ENCODE measurements at regions not wholly inside any gene's neighbourhood (a gene's known extent, or its start where the extent isn't known, plus 50 kb on each side); places are given as distances from the start of the nearest gene placed in this dataset.

DNA sequence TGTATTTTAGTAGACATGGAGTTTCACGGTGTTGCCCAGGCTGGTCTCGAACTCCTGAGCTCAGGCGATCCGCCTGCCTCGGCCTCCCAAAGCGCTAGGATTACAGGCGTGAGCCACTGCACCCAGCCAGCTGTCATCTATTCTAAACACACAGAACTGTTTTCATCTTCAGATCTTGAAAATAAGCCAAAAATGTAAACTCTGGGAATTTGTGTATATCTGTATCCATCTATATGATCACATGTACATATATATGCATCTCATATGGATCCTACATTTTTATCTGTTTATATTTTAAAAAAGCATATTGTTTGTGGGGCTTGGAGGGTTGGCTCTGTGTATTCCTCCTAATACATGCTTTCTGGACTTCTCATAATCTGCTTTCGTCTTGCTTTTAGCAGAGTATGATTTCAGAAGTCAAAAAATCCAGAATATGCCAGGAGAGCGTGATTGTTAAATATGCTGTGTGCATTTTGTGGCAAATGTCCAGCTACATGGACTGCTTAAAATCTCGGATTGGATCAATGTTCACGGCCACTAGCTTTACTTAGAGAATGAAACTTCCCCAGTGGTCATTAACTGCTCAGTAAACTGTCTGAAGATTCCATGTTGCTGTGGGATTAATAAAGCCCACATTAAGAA lies 274.4 kb upstream of the IRX1 start:
- DNase-seq (ENCODE audit: low spot score), result no peak

- DNase-seq (ENCODE audit: low spot score), result no peak
Observed at GRCh38 chr5:3320317-3320875, 275.2 kb upstream of the IRX1 start.

DNA sequence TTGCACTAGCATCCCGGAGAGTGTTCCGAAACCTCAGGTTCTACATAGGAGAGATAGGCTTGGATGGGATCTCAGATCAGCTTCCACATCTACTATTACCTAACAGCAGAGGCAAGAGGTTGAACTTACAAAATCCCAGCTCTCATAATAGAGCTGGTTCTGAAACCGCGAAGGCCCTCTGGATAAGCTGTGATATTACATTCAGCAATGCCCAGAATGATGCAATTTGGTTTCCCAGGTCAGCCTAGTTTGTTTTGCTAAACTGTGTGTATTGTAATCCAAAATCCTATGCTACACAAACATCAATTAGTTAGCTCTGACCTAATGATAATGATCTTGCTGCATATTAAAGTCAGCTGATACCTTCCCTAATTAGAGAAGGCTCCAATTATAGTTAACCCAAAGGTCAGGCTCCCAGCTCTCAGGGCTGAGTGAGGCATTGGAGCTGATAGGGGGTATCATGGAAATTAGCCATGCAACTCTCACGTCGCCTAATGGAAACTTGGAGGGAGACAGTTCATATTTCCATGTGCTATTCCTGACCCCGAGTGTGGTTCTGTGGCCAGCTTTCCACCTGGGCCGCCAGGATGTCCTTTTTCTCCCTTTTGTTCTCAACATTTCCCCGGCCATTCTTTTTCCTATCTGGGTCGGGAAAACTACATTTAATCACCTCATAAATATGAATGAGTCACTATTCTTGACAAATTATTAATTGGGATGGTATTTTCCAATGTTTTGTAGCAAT lies 278.4 kb upstream of the IRX1 start:
- DNase-seq (ENCODE audit: low spot score), result no peak

GRCh38 chr5:3313569-3313968 lies 282.1 kb upstream of the IRX1 start:
- no peak for DNase-seq (ENCODE audit: low spot score)

GRCh38 chr5:3312299-3312698 lies 283.3 kb upstream of the IRX1 start:
- no peak for DNase-seq (ENCODE audit: low spot score)

DNA sequence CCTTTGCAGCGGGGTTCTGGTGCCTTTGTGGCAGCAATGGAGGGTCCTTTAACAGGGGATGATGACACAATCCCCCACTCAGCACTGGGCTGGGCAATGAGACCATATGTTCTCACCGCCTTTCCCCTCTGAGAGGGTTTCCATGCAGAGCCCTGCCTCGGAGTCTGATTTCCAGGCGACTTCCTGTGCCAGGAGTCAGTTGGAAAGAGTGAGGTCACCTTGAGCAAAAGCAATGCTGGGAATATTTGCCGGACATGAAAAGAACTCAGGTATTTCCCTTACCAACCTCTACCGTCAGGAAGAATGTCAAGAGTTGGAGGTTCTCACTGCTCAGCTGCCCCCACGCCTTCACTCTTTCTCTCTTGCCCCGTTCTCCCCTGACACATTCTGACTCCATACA lies 284.2 kb upstream of the IRX1 start:
- DNase-seq (ENCODE audit: low spot score), result no peak

GRCh38 chr5:3310541-3311261 lies 284.9 kb upstream of the IRX1 start:
- DNase-seq (ENCODE audit: low spot score), result peak; percentile 80

GRCh38 chr5:3309538-3309937 lies 286.1 kb upstream of the IRX1 start:
- no peak for DNase-seq (ENCODE audit: low spot score)

GRCh38 chr5:3307982-3308621 lies 287.5 kb upstream of the IRX1 start:
- no peak for DNase-seq (ENCODE audit: low spot score)

DNA sequence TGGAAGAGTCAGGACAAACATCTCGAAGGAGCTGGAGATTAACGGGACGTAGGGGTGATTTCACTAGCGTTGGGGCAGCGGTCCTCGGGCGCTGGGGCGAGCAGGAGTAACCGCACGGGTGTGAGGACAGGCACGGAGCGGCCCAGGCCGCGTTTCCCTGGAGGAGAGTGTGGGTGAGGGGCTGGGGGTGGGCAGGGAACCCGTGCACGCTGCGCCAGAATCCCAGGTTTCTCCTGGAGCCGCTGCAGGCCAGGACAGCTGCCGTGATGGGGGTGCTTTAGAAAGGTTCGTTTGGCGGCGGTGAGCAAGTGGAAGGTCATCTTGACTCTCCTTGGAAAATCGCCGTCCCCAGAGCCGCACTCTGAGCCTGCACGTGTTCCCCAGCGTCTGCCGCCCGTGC lies 290.2 kb upstream of the IRX1 start:
- DNase-seq (ENCODE audit: low spot score), result no peak

DNA sequence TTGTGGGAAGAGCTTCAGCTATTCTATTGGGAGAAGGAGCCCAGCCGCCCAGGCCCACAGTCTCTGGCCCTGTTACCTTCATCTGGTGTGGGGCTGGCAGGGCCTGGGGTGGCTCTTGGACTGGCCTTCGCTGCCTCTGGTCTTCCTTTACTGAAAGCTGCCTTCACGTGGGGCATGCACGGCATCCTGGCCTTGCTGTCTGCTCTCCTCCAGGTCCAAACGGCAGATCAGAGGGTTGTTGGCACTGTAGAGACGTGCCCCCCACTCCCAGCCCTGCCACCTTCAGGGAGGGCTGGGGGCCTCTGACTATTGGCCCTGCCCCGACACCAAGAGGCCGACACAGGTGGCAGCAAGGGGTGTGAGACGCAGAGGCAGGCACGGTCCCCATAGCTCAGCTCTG lies 291.3 kb upstream of the IRX1 start:
- no peak for DNase-seq (ENCODE audit: low spot score)

GRCh38 chr5:3303777-3304176 lies 291.9 kb upstream of the IRX1 start:
- no peak for DNase-seq (ENCODE audit: low spot score)

DNA sequence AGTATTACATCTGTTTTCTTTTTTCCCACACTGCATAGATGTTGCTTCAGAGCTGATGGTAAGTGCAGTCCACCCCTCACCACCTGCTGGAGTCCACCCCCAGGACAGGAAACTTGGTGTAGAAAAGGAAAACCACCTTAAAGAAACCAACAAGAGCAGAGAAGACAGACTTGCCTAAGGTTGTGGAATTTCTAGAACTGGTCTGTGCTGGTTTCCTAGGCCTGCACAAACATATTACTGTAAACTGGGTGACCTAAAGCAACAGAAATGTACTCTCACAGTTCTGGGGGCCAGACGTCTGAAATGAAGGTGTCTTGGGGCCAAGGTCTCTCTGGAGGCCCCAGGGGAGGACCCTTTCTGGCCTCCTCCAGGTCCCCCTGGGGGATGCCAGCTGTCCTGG lies 293.4 kb upstream of the IRX1 start:
- DNase-seq (ENCODE audit: low spot score), result no peak

DNA sequence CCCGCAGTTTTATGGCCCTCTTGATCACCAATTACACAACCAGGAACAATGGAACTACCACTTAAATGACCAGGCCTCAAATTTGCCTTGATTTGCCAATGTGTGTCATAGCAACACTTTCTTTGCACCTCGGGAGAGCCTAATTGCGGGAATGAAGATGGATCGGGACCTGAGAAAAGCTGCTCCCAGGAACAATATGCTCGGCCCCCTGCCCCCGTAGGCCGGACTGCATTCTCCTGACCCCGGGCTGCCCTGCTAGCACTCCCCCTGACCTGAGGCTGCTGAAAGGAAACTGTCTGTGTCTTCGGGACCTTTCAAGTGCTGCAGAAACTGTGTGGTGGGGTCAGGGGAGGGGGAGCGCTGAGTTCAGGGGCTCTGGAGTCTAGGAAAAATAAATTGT lies 294.3 kb upstream of the IRX1 start:
- no peak for DNase-seq (ENCODE audit: low spot score)

DNA sequence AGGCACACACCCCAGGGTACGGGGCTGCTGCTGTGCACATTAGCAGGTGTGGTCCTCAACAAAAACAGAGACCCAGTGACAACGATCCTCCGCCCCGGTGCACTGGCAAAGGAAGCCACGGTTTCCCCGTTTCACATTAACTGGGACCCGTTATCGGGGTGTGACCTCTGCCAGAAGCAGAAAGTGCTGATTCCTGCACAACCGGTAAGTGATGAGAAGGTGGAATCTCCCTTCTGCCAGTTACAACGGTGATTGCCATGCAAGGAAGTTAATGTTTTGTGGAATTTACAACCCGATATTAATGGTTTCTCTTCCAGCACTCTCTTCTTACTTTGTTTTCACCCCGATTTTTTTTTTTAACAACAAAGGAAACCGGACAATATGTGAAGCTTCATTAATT lies 294.9 kb upstream of the IRX1 start:
- no peak for DNase-seq (ENCODE audit: low spot score)

- no peak for DNase-seq (ENCODE audit: low spot score)
Observed at GRCh38 chr5:3299441-3299840, 296.2 kb upstream of the IRX1 start.

GRCh38 chr5:3297853-3298252 lies 297.8 kb upstream of the IRX1 start:
- DNase-seq (ENCODE audit: low spot score), result no peak

- DNase-seq (ENCODE audit: low spot score), result no peak
Observed at GRCh38 chr5:3288325-3288724, 307.3 kb upstream of the IRX1 start.

- DNase-seq (ENCODE audit: low spot score), result no peak
Observed at GRCh38 chr5:3287516-3287915, 308.1 kb upstream of the IRX1 start.

- DNase-seq (ENCODE audit: low spot score), result no peak
Observed at GRCh38 chr5:3285621-3286020, 310.0 kb upstream of the IRX1 start.

DNA sequence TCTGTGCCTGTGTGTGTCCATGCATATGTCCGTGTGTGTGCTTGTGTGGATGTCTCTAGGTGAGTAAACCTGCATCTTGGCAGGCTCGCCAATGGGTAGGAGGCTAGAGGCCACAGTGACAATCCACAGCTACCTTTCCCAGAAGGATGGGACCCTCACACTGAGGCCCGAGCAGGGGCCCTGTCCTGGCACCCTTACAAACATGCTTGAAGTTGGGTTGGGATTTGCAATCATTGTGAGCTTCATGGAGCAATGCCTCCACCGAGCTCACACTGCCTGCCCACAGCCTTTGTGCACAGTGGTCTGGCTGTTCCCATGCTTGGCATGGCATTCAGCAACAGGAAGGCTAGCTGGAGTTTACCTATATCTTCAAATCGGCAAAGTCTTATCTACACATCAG lies 311.1 kb upstream of the IRX1 start:
- no peak for DNase-seq (ENCODE audit: low spot score)

DNA sequence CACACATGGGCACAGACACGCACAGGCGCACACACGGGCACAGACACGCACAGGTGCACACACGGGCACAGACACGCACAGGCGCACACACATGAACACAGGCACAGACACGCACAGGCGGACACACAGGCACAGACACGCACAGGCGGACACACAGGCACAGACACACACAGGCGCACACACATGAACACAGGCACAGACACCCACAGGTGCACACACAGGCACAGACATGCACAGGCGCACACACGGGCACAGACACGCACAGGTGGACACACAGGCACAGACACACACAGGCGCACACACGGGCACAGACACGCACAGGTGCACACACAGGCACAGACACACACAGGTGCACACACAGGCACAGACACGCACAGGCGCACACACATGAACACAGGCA lies 312.8 kb upstream of the IRX1 start:
- DNase-seq (ENCODE audit: low spot score), result no peak

DNA sequence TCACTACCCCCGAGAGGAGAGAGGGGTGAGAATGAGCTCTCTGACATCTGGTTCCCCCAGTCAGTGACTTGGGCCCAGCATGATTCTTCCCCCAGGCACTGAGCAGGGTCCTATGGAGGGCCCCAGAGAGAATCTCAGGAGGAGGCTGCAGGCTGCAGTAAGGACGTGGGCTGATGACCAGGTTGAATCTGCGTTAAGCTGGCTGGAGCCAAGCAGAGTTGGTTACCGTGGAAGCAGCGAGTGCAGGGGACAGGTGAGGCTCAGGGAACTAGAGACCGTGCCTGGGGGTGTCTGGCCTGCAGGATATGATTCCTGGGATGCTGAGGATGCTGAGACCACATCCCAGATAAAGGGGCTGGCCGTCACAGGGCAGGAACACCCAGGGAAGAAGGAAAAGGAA lies 314.3 kb upstream of the IRX1 start:
- no peak for DNase-seq (ENCODE audit: low spot score)
